Activated CD8-positive, alpha-beta memory T cell treated with anti-CD3 and anti-CD28 coated beads for 48 hours (primary cell): ENCODE measurements at regions not wholly inside any gene's neighbourhood (a gene's known extent, or its start where the extent isn't known, plus 50 kb on each side); places are given as distances from the start of the nearest gene placed in this dataset.
"Not testable (repeated sequence)": the region's sequence is repeated elsewhere in the genome, so short reads cannot be mapped to it uniquely, and the experiment has no call there.

ENCODE experiments used
- DNase-seq, 3 experiments: peaks; one replicate each; pipeline ENCODE4 v3.0.0-alpha.2; 2020; ENCODE audit warnings: low read depth in 2 of 3, low spot score in 2 of 3

GRCh38 chr2:129467012-129467779, 512.3 kb upstream of the RAB6C start:
- DNase-seq: no peak

GRCh38 chr2:129467941-129468340, 511.5 kb upstream of the RAB6C start:
- DNase-seq: no peak

GRCh38 chr2:129468879-129469278, 510.6 kb upstream of the RAB6C start:
- DNase-seq: no peak

GRCh38 chr2:129469389-129469788, 510.1 kb upstream of the RAB6C start:
- no peak for DNase-seq

GRCh38 chr2:129469871-129470270, 509.6 kb upstream of the RAB6C start:
- no peak for DNase-seq

- DNase-seq: no peak
These were observed 500.5 kb upstream of the RAB6C start for GRCh38 chr2:129478902-129479517.

GRCh38 chr2:129479892-129480291, 499.6 kb upstream of the RAB6C start:
- DNase-seq: no peak

GRCh38 chr2:129480790-129481189, 498.7 kb upstream of the RAB6C start:
- no peak for DNase-seq

GRCh38 chr2:129481306-129482219, 497.9 kb upstream of the RAB6C start:
- DNase-seq: no peak

GRCh38 chr2:129482626-129483025, 496.8 kb upstream of the RAB6C start:
- DNase-seq: no peak

GRCh38 chr2:129483366-129483765, 496.1 kb upstream of the RAB6C start:
- DNase-seq: no peak

GRCh38 chr2:129484999-129485897, 494.2 kb upstream of the RAB6C start:
- DNase-seq: no peak

GRCh38 chr2:129488376-129488775, 491.1 kb upstream of the RAB6C start:
- no peak for DNase-seq

GRCh38 chr2:129490641-129491040, 488.8 kb upstream of the RAB6C start:
- DNase-seq: no peak

- DNase-seq: no peak
These were observed 488.2 kb upstream of the RAB6C start for GRCh38 chr2:129491308-129491707.

GRCh38 chr2:129492548-129492947, 486.9 kb upstream of the RAB6C start:
- DNase-seq: no peak

- no peak for DNase-seq
These were observed 479.7 kb upstream of the RAB6C start for GRCh38 chr2:129499747-129500146.

- no peak for DNase-seq
These were observed 476.7 kb upstream of the RAB6C start for GRCh38 chr2:129502781-129503180.

- DNase-seq: no peak
These were observed 474.8 kb upstream of the RAB6C start for GRCh38 chr2:129504646-129505045.

- DNase-seq: no peak
These were observed 460.5 kb upstream of the RAB6C start for GRCh38 chr2:129518937-129519336.

- DNase-seq: not testable (repeated sequence)
These were observed 447.3 kb upstream of the RAB6C start for GRCh38 chr2:129532158-129532557.
